Vagina (tissue), 2 donors: ENCODE measurements at regions not wholly inside any gene's neighbourhood (a gene's known extent, or its start where the extent isn't known, plus 50 kb on each side); places are given as distances from the start of the nearest gene placed in this dataset.

Experiments used
- POLR2A ChIP-seq, 2 donors: fragments of 450-650 bp; IDR thresholded peaks; one replicate each; pipeline ENCODE4 v1.6.1; 2017; ENCODE audit warnings: antibody characterized with exemption in 2 of 2, mild to moderate bottlenecking in 2 of 2, moderate library complexity in 2 of 2
- POLR2AphosphoS5 ChIP-seq, 2 donors: sonication (generic); formaldehyde crosslinking; IDR thresholded peaks; one replicate each; pipeline ENCODE4 v1.9.0; 2017; ENCODE audit warnings: antibody characterized with exemption in 2 of 2, mild to moderate bottlenecking in 2 of 2, low read depth in 1 of 2; ENCODE audit not compliant: insufficient read depth in 1 of 2
- TF ChIP-seq, protein P1 (sequence below), 3 experiments: fragments of 450-650 bp in 2 of 3; fragments of 200-600 bp in 1 of 3; sonication (generic) in 1 of 3; IDR thresholded peaks; one replicate each; pipeline ENCODE4 v1.5.1; 2017 to 2019; ENCODE audit warnings: antibody characterized with exemption in 3 of 3, mild to moderate bottlenecking in 2 of 3, moderate library complexity in 2 of 3

DNA sequence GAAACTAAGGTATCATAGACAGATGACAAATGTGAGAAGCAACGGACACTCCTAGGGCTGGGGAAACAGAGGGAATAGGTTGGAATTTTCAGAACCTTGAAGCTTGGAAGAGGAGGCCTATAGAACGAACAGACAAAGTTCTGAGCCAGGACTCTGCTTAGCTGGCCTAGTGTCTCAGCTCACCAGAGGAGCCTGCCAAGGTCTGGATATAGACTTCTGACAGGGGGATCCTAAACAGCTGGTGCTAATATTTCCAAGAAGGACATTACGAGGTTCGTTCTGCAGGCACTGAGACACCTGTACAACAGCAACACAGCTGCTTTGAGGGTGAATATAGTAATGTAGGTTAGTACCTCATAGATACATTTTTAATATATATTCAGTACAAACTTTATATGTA is 266.3 kb downstream of the CHL1 start:
- TF ChIP-seq, protein P1, sequence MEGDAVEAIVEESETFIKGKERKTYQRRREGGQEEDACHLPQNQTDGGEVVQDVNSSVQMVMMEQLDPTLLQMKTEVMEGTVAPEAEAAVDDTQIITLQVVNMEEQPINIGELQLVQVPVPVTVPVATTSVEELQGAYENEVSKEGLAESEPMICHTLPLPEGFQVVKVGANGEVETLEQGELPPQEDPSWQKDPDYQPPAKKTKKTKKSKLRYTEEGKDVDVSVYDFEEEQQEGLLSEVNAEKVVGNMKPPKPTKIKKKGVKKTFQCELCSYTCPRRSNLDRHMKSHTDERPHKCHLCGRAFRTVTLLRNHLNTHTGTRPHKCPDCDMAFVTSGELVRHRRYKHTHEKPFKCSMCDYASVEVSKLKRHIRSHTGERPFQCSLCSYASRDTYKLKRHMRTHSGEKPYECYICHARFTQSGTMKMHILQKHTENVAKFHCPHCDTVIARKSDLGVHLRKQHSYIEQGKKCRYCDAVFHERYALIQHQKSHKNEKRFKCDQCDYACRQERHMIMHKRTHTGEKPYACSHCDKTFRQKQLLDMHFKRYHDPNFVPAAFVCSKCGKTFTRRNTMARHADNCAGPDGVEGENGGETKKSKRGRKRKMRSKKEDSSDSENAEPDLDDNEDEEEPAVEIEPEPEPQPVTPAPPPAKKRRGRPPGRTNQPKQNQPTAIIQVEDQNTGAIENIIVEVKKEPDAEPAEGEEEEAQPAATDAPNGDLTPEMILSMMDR (IDR thresholded peaks at IDR 0.05): no peak
- TF ChIP-seq POLR2A (IDR thresholded peaks at IDR 0.05) (no peak), POLR2AphosphoS5 (IDR thresholded peaks at IDR 0.05; ENCODE audit: insufficient read depth in 1 of 2, low read depth in 1 of 2) (no peak)
